ENCODE measurements at regions not wholly inside any gene's neighbourhood (a gene's known extent, or its start where the extent isn't known, plus 50 kb on each side); places are given as distances from the start of the nearest gene placed in this dataset.
"Not testable (repeated sequence)": the region's sequence is repeated elsewhere in the genome, so short reads cannot be mapped to it uniquely, and the experiment has no call there.

- no peak for DNase-seq (ENCODE audit: low read depth)
- H3K4me3 ChIP-seq (ENCODE audit: low read depth, low read length): no peak overlapping the region
- no peak for TF ChIP-seq CTCF (IDR thresholded peaks at IDR 0.05; ENCODE audit: insufficient read depth, low read depth, low read length, missing control alignments)
These were observed 64.1 kb upstream of the INSIG1 start for GRCh38 chr7:155233311-155234157.

GRCh38 chr7:155234158-155234492, 63.6 kb upstream of the INSIG1 start:
- no peak for TF ChIP-seq CTCF (IDR thresholded peaks at IDR 0.05; ENCODE audit: insufficient read depth, low read depth, low read length, missing control alignments)
- no peak for DNase-seq (ENCODE audit: low read depth)
- no peak overlapping the region for H3K4me3 ChIP-seq (ENCODE audit: low read depth, low read length)

GRCh38 chr7:155234950-155235789, 62.5 kb upstream of the INSIG1 start:
- no peak for TF ChIP-seq CTCF (IDR thresholded peaks at IDR 0.05; ENCODE audit: insufficient read depth, low read depth, low read length, missing control alignments)

GRCh38 chr7:155236386-155236785, 61.3 kb upstream of the INSIG1 start:
- TF ChIP-seq CTCF (IDR thresholded peaks at IDR 0.05; ENCODE audit: insufficient read depth, low read depth, low read length, missing control alignments): no peak
- no peak overlapping the region for H3K4me3 ChIP-seq (ENCODE audit: low read depth, low read length)
- DNase-seq (ENCODE audit: low read depth): no peak

More at GRCh38 chr7:155234950-155235789, 62.5 kb upstream of the INSIG1 start:
- DNase-seq (ENCODE audit: low read depth): no peak
- H3K4me3 ChIP-seq (ENCODE audit: low read depth, low read length): no peak overlapping the region

GRCh38 chr7:155237297-155237696, 60.4 kb upstream of the INSIG1 start:
- H3K4me3 ChIP-seq (ENCODE audit: low read depth, low read length): no peak overlapping the region
- TF ChIP-seq CTCF (IDR thresholded peaks at IDR 0.05; ENCODE audit: insufficient read depth, low read depth, low read length, missing control alignments): no peak
- DNase-seq (ENCODE audit: low read depth): no peak

GRCh38 chr7:155237730-155238129, 59.9 kb upstream of the INSIG1 start:
- no peak overlapping the region for H3K4me3 ChIP-seq (ENCODE audit: low read depth, low read length)
- DNase-seq (ENCODE audit: low read depth): no peak
- no peak for TF ChIP-seq CTCF (IDR thresholded peaks at IDR 0.05; ENCODE audit: insufficient read depth, low read depth, low read length, missing control alignments)

GRCh38 chr7:155239431-155240087, 58.1 kb upstream of the INSIG1 start:
- not testable (repeated sequence) for DNase-seq (ENCODE audit: low read depth); H3K4me3 ChIP-seq (ENCODE audit: low read depth, low read length)

Data from GM12865 (cell line).